Muscle of leg (tissue), 3 donors: ENCODE measurements at regions not wholly inside any gene's neighbourhood (a gene's known extent, or its start where the extent isn't known, plus 50 kb on each side); places are given as distances from the start of the nearest gene placed in this dataset.

Experiments used
- DNase-seq: peaks from one replicate; pipeline ENCODE4 v3.0.0; 2013
- H3K27ac ChIP-seq: one replicate; pipeline ENCODE4 v1.5.1; 2013; ENCODE audit warnings: mild to moderate bottlenecking, low read length, control low read depth
- H3K27me3 ChIP-seq: one replicate; pipeline ENCODE4 v1.6.1; 2013; ENCODE audit warnings: low read length; ENCODE audit not compliant: control insufficient read depth, insufficient read depth
- H3K36me3 ChIP-seq: one replicate; pipeline ENCODE4 v1.6.1; 2013; ENCODE audit warnings: low read length; ENCODE audit not compliant: control insufficient read depth, insufficient read depth
- H3K4me1 ChIP-seq: one replicate; pipeline ENCODE4 v1.6.1; 2013; ENCODE audit warnings: low read length; ENCODE audit not compliant: control insufficient read depth, insufficient read depth
- H3K4me3 ChIP-seq: one replicate; pipeline ENCODE4 v1.5.1; 2013; ENCODE audit warnings: low read length, control low read depth
- H3K9me3 ChIP-seq: replicated peaks from 2 replicates; pipeline ENCODE4 v1.6.1; 2013; ENCODE audit warnings: low read depth, low read length; ENCODE audit not compliant: control insufficient read depth
- WGBS: methylation state at CpG from one replicate; pipeline ENCODE4 v1.1.5; 2013; ENCODE audit warnings: missing lambda C conversion rate; ENCODE audit not compliant: insufficient coverage; 5-methylcytosine and 5-hydroxymethylcytosine counted together

- H3K27me3 ChIP-seq = peaks cover 3% of the 10 kb centered on the region
- H3K4me3 ChIP-seq = no peak overlapping the region
- peaks cover 7% of the 10 kb centered on the region for H3K9me3 ChIP-seq
- no peaks in the 10 kb centered on the region for H3K36me3 ChIP-seq
- H3K4me1 ChIP-seq = no peaks in the 10 kb centered on the region
- H3K27ac ChIP-seq = no peak overlapping the region
- DNase-seq = no peak
- 98% methylated on average over 5 of the region's 11 CpGs for WGBS
These were observed 276.8 kb downstream of the BRD1 start for GRCh38 chr22:49550766-49551362.

- WGBS = 90% methylated on average over 3 of the region's 3 CpGs
- Histone ChIP-seq H3K27ac (no peak overlapping the region), H3K9me3 (peaks cover 7% of the 10 kb centered on the region), H3K4me3 (no peak overlapping the region), H3K36me3 (no peaks in the 10 kb centered on the region), H3K27me3 (peaks cover 3% of the 10 kb centered on the region), H3K4me1 (no peaks in the 10 kb centered on the region)
- no peak for DNase-seq
These were observed 277.6 kb downstream of the BRD1 start for GRCh38 chr22:49550141-49550430.

- Histone ChIP-seq H3K36me3 (no peaks in the 10 kb centered on the region), H3K4me1 (no peaks in the 10 kb centered on the region), H3K27ac (no peak overlapping the region), H3K27me3 (peaks cover 3% of the 10 kb centered on the region), H3K9me3 (peaks cover 7% of the 10 kb centered on the region), H3K4me3 (no peak overlapping the region)
- WGBS = 67% methylated on average over 18 of the region's 22 CpGs
- DNase-seq = no peak
These were observed 278.2 kb downstream of the BRD1 start for GRCh38 chr22:49549256-49550140.

- 27% methylated on average over 6 of the region's 17 CpGs for WGBS
- peaks cover 3% of the 10 kb centered on the region for H3K27me3 ChIP-seq
- H3K27ac ChIP-seq = no peak overlapping the region
- no peaks in the 10 kb centered on the region for H3K4me1 ChIP-seq
- peaks cover 7% of the 10 kb centered on the region for H3K9me3 ChIP-seq
- H3K36me3 ChIP-seq = no peaks in the 10 kb centered on the region
- DNase-seq = no peak
- no peak overlapping the region for H3K4me3 ChIP-seq
These were observed 279.1 kb downstream of the BRD1 start for GRCh38 chr22:49548356-49549202.

GRCh38 chr22:49547751-49548239 lies 279.9 kb downstream of the BRD1 start:
- H3K4me3 ChIP-seq = no peak overlapping the region
- H3K27ac ChIP-seq = no peak overlapping the region
- H3K4me1 ChIP-seq = no peaks in the 10 kb centered on the region
- no peaks in the 10 kb centered on the region for H3K36me3 ChIP-seq
- peaks cover 3% of the 10 kb centered on the region for H3K27me3 ChIP-seq
- WGBS = 86% methylated on average over 14 of the region's 16 CpGs
- H3K9me3 ChIP-seq = peaks cover 7% of the 10 kb centered on the region
- no peak for DNase-seq

GRCh38 chr22:49546811-49547585 lies 280.7 kb downstream of the BRD1 start:
- Histone ChIP-seq H3K4me3 (no peak overlapping the region), H3K4me1 (no peaks in the 10 kb centered on the region), H3K9me3 (peaks cover 7% of the 10 kb centered on the region), H3K27ac (no peak overlapping the region), H3K36me3 (no peaks in the 10 kb centered on the region), H3K27me3 (peaks cover 3% of the 10 kb centered on the region)
- no peak for DNase-seq
- WGBS = 85% methylated on average over 14 of the region's 16 CpGs

- WGBS = 44% methylated on average over 8 of the region's 8 CpGs
- no peak overlapping the region for H3K4me3 ChIP-seq
- no peaks in the 10 kb centered on the region for H3K4me1 ChIP-seq
- peaks cover 3% of the 10 kb centered on the region for H3K27me3 ChIP-seq
- no peak for DNase-seq
- H3K9me3 ChIP-seq = no peaks in the 10 kb centered on the region
- H3K27ac ChIP-seq = no peak overlapping the region
- no peaks in the 10 kb centered on the region for H3K36me3 ChIP-seq
These were observed 282.1 kb downstream of the BRD1 start for GRCh38 chr22:49545606-49546005.

- Histone ChIP-seq H3K27me3 (peaks cover 3% of the 10 kb centered on the region), H3K4me3 (no peak overlapping the region), H3K4me1 (no peaks in the 10 kb centered on the region), H3K9me3 (no peaks in the 10 kb centered on the region), H3K27ac (no peak overlapping the region), H3K36me3 (no peaks in the 10 kb centered on the region)
- DNase-seq = no peak
- WGBS = 70% methylated on average over 9 of the region's 10 CpGs
These were observed 283.4 kb downstream of the BRD1 start for GRCh38 chr22:49544286-49544685.

- Histone ChIP-seq H3K4me3 (no peak overlapping the region), H3K9me3 (no peaks in the 10 kb centered on the region), H3K27ac (no peak overlapping the region), H3K27me3 (peaks cover 3% of the 10 kb centered on the region), H3K36me3 (no peaks in the 10 kb centered on the region), H3K4me1 (no peaks in the 10 kb centered on the region)
- 81% methylated on average over 9 of the region's 10 CpGs for WGBS
- DNase-seq = no peak
These were observed 283.8 kb downstream of the BRD1 start for GRCh38 chr22:49543876-49544275.
